NCI-H1417 (cell line): ENCODE measurements at regions not wholly inside any gene's neighbourhood (a gene's known extent, or its start where the extent isn't known, plus 50 kb on each side); places are given as distances from the start of the nearest gene placed in this dataset.

Experiments
- DNase-seq, 3 experiments: peaks; one replicate each; lab custom pipeline; 2025; lab: John Stamatoyannopoulos, UW

DNA sequence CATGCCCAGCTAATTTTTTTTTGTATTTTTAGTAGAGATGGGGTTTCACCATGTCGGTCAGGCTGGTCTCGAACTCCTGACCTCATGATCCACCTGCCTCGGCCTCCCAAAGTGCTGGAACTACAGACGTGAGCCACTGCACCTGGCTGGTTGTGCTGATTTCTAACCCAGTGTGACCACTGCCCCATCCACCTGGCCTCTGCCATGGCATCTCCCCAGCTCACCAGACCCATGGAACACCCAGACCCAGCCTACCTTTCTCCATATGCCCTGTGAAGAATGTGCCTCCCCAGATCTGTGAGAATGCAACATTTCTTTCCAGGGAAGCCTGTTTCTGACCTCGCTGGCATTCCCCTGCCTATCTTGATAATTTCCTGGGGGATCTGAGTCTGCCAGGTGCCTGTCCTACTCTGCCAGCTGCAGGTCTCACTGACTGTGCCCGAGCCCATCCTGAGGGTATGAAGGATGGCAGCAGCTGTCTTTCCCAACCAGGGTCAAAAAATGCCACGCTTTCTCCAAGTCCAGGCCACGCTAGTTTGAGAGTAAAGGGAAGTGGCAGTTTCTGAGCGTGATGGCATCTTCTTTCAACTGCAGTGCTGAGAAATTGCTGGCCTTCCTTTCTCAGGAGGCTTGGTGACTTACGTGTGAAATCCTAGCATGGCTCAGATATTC is 324.4 kb upstream of the ZNF32 start:
- DNase-seq: no peak

DNA sequence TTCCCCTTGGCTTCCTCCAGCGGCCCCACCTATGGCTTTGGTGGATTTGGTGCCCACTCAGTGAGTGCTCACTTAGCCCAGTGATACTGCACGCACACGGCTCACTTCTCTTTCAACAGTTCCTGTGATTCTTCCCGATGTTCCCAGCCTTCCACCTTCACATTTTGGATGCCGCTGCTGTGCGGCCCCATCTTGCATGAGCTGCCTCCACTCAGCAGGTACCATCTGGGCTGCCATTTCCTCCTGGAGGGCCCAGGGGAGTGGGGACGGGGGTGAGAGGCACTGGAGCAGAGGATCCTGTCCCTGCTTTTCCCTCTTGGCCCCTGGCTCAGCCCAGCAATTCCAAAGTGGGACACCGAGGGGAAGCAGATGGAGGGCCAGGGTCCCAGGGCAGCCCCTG is 323.3 kb upstream of the ZNF32 start:
- DNase-seq: no peak

DNA sequence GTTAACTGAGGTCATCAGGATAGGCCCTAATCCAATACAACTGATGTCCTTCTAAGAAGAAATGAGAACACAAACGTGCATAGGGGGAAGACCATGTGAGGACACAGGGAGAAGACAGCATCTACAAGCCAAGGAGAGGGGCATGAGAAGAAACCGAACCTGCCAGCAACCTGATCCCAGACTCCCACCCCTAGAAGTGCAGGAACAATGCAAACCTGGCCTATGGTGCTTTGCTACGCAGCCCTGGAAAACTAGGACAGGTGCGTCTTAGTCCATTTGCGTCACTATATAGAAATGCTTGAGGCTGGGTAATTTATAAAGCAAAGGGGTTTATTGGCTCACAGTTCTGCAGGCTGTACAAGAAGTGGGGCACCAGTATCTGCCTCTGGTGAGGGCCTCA is 322.6 kb upstream of the ZNF32 start:
- no peak for DNase-seq

DNA sequence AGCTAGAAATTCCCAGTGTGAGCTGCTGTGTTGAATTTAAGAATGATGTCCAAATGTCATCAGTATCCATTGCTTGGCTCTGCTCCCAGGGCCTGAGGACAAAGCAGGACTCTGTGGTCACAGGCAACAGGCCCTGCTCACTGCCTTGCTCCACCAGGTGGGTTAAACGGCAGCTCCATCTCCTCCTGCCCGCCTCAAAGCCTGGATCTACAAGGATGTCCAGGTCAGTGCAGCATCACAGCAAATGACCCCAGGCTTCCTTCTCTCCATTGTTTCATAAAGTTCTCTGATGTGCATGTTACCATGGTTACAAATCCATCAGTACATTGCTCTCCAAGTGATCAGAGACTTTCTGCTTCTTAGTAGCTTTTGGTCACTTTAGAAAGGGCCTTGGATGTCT is 322.0 kb upstream of the ZNF32 start:
- no peak for DNase-seq

DNA sequence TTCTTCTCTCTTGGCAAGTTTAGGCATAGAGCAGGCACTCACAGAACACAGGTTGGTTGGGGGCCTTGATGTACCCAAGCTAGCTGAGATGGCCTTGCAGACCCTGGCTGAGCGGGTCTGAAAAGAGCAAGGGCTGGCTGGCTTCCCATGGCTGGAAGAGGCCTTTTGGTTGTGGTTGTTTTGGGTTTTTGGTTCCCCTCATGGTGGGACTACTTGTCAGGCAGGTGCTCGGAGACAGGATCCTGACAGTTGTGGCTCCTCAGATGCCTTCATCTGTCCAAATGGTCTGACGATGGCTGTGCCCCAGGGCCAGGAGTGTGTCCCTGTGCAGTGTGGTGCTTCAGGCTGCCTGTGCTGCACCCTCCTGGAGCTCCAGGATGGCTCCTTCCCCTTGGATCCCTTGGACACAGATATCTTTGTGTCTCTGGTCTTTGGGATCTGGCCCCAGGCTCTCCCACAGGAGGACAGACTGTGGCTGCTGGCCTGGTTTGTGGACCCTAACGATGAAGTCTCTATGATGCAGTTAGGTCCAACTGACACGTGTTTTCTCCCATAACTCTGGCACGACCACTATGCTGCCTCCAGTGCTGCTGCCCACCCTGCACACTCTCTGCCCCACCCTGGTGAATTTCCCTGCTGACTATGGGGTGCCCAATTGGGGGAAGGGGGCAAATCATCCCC is 321.5 kb upstream of the ZNF32 start:
- no peak for DNase-seq

DNA sequence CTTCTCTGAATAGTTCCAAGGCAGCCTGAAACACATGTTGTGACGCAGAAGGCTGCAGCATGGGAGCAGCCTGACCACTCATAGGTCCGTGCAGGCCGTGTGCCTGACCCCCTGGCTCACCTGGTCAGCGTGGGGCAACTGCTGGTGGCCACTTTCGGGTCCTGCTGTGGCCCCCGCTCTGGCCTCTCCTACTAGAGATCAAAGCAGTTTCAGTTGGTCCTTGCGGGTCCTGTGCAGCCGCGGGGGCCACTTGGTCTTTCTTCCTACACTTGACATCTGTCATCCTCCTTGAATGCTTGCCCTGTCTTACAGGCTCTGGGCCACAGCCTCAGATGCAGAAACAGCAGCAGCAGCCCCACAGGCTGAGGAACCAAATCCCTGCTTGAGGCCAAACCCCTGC is 320.8 kb upstream of the ZNF32 start:
- DNase-seq: no peak

DNA sequence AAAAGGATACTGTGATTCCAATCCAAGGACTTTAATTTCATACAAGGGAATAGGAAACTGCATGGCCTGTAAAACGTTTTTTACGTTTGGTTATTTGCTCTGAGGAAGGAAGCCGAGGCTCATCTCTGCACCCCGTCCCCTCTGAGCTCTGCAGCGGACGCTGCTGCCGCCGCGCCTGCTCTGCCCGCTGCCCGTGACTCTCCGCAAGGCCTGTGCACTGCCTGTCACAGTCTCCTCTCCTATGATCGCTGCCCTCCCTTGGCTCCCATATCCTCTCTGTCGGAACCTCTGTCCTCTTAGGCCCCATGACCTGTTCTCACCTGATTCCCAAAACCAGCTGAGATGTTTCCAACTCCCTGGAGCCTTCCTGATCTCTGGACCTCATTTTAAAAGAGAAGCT is 320.3 kb upstream of the ZNF32 start:
- DNase-seq: no peak

DNA sequence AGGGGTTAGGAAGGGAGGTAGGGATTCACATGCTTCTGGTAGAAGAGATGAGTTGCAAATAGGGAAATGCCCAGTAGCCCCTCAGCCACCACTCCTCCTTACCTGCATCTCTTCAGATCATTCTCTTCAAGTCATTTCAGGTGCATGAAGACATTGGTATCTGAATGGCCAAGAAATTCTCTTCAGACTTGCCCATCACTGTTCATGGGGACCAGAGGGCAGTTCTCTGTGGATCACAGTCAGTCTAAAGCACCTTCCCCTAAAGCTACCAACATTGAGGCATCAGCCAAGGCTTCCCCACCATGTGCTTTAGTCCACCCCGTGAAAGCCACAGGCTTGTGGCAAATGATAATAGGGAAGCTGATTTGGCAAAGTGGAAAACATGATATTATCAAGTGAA is 319.4 kb upstream of the ZNF32 start:
- no peak for DNase-seq

DNA sequence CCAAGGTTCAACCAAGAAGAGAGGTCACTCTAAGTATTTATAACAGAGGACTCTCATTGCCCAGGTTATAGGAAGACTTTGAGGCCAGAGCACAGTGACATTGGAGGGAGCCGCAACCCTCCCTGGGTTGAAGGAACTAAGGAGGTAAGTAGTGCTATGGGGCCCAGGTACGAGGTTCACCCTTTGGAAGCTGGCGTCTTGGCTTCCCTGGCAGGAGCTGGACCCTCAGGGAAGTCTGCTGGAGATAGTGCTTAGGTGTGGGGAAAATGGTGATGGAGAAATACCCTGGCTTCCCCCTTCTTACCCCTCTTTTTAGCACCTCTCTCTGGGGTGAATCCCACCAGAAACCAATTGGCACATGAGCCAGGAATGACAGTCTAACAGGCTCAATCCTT is 317.9 kb upstream of the ZNF32 start:
- DNase-seq: no peak

DNA sequence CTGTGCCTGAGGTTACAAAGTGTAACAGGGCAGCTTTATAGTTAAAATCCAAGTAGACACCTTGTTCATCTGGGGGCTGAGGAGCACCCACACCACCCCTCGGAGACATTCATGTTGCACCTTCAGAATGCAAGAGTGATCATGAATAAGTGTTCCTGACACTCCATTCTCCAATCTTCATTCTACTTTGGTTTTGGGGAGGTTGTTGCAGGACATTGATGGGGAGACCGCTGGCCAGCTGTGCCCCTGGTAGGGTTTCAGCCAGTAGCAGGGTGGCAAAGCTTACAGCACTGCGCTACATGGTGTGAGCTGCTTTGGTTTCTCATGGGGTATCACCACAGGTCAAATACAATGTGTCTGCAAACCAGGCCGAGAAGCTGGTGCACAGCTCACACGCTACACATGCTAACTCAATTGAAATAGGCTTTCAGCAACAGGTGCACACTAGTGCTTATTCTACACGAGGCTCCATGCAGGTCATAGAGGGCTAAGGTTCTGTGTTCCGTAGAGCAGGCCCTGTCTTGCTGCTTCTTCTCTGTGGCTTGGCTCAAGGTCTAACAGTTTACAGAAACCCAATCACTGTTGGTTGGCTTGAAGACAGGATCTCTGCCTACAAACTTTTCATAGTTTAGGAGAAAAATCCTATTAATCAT is 317.4 kb upstream of the ZNF32 start:
- no peak for DNase-seq

DNA sequence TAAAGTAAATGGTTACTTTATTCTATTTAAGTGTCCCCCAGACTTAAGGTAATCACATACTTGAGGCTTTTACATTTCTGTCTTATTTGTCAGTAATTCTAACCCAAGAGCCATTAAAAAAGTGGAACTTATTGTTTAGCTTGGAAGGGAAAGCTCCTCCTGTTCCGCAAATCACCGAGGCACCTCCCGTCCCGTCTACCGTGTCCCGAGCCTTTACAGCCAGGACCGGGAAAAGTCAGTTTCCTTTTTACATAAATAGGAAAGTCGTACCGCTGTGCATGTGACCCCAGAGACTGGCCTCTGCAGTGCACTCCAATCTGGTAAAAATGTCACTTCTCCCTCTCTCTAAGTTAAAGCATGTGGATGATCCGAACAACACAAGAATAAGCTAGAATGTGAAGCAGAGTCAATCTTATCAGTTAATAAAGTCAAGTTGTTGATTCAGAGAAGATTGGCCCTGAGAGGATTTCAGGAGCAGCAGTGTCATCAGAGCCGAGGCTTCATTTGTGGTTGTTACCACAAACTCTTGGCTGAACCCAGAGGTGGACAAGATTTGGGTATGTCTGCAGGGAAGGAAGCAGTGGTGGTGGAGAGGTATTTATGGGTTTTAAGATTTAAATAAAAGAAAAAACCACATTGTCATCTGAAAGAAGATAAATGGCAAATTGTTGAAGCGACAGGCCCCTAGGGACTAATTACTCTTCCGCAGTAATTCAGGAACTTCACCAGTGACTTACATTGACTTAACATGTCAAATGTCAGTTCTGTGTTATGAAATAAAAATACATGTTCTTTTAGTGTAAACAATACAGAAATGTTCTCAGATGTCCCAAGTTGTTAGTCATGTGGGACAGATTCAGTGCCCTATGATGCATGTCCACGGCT is 316.6 kb upstream of the ZNF32 start:
- DNase-seq: no peak

DNA sequence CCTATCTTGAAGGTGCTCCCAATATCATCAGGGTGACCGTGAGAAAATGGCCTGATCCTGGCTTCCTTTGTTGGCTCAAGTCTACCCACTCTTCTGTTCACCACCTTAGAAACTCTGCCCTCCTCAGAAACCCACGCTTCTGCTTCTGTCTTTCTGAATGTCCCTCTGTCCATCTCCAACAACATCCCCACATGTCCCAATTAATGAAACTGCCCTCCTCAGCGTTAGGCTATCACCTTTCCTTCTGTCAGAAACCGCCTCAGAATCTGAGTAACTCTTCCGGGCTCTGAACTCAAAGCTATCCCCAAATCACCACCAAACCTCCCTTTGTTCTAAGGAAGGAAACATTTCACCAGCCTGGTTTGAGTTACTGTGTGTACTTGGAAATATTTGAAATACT is 315.8 kb upstream of the ZNF32 start:
- DNase-seq: no peak

DNA sequence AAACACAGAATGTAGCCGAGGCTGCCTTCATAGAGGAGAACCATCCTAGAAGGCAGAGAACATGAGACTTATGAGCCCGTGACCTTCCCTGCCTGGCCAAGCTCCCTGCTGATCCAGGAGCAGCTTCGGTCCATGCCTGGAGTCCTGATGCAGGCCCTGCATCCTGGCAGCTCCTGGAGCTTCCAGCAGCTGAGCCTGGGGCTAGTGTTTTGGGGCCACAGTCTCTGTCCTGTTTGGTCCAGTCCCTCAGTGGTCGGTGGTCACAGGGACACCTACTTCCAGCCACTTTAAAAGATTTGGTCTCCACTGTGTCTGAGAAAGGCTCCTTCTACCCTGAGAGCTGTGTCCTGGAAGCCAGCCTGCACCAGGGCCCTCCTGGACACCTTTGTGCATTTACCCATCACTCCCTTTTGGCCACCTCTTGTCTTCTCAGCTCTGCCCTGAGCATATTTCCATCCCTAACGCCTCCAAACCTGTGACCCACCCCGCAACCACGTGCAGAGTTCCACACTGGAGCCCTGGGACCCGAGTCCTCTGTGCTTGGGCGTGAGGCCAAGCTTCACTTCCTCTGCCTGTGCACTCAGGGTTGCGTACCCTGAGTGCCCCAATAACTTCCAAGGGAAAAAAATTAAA is 315.2 kb upstream of the ZNF32 start:
- DNase-seq: no peak

DNA sequence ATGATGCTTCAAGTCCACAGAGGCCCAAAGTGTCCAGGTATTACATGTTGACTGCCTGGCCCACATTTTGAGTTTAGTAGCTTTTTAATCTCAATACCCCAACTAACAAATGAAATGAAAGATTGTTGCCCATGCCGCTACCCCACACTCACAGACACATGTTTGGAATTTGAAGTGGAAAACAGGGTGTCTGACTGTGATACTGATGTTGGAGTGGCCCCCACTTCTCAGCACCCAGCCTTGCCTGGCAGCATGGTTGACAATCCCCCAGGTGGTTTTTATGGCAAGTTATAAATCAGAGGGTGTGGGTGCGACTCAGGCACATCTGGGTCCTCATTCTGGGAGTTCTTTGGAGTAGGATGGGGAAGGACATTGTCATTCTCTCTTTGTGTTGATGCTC is 314.7 kb upstream of the ZNF32 start:
- DNase-seq: no peak

DNA sequence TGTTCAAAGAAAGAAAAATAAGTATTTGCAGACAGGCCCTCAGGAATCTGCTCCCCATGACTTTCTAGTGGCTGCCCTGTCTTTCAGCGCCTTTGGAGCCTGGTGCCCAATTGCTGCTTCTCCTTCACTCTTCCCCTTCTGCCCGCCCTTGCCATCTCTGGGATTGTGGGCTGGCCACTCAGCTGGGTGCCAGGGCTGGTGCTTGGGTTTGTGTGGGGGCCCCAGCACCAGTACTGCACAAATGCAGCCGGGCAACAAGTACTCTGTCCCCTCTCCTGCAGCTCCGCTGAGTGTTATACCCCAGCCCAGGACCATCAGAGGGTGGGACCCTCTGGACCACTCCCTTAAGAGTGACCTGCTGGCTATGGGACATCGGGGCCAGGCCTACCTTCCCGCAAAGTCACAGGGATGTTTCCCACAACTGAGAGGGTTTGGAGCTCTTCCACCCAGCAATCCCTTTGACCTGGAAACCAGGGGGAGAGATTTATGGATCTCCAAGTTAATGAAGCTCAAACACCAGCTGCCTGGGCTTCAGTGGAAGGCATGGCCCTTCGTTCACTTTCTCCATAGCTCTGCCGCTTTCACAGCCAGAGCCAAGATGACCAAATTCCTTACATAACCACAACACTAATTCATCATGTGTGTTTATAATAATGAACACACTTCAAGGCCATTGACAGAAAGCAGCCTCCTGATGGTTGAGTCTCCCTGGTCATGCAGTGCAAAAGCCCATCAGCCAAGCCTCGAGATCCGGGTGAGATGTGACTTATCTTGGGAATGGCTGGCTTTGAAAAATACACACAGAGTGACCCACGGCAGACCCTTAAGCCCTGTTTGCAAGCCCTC is 313.9 kb upstream of the ZNF32 start:
- no peak for DNase-seq

DNA sequence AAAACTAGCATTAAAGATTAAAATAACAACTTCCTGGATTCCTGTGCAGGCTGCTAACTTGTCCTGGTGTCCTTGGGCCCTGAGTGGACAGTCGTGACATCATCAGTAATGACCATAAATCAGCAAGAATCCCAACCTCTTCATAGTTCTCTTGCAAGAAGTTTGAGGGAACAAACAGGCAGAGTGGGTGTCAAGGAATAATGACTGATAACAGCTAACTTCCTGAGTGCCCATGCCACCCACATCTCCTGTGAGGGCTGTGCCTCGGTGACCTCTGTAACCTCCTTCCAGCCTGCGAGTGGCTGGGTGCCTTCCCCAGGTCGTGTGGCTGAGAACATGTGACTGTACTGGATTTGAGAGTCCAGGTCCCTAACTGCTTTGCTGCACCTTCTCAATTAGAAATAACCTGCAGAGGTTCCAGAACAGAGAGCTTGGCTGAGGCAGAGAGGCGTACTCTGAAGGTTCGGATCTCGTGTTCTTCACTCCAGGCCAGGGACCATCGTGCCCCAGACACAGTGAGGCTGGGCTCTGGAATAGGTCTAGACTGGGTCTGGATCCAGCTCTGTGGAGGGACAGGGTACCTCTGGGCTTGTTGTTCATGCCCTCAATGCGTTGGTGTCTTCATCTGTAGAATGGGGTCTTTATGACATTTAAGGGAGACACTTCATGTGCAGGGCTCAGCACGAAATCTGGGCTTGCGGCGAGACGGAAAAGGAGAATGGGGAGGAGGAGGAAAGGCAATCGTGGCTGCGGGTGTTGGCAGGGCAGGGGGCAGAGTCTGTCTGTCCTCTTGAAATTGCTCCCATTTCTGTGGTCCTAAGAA is 313.1 kb upstream of the ZNF32 start:
- DNase-seq: no peak

DNA sequence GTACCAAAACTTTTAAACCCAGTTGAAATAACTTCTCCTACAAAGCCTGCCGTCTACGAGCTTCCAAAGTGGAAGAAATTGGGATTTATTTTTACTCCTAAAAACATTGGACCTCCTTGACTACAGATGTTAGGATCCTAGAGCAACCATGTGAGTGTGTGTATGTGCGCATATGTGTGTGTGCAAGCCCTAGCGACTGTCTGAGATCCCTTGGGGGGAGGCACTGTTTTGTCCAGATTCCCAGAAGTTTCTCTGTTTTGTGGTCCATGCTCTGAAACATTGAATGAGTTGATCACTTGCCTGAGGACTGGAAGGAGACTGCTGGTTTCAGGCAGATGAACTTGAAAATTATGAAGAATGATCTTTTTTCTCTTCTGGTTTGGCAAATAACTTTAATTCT is 312.3 kb upstream of the ZNF32 start:
- no peak for DNase-seq

DNA sequence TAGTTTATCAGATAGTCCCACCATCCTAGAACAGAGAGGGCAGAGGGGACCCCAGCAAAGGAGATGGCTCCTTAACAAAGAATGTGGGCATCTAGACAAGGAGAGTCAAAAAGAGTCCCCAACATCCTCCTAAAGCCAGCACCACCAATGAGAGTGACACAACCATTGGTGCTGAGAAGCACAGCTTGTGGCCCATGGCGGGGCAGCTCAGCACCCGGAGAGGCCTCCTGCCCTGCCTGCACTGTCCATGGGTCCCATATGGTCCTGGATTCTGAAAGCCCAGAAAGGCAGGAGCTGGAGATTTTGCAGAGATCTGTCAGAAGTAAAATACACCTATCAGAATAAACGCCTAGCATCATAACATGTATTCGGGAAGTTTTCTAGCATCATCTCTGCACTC is 311.8 kb upstream of the ZNF32 start:
- DNase-seq: no peak

DNA sequence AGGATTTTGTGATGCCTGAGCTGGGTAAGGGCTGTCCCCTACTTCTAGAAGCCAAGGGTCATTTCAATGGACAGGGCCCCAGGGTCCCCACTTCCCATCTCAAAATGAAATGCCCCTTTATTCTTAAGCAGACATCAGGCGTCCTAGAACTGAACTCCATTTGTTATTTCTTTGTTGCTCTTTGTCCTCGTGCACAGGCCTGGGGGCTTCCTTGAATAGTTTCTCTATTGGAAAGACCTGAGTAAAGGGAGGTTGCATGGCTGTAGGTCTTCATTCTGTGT is 311.4 kb upstream of the ZNF32 start:
- DNase-seq: no peak

DNA sequence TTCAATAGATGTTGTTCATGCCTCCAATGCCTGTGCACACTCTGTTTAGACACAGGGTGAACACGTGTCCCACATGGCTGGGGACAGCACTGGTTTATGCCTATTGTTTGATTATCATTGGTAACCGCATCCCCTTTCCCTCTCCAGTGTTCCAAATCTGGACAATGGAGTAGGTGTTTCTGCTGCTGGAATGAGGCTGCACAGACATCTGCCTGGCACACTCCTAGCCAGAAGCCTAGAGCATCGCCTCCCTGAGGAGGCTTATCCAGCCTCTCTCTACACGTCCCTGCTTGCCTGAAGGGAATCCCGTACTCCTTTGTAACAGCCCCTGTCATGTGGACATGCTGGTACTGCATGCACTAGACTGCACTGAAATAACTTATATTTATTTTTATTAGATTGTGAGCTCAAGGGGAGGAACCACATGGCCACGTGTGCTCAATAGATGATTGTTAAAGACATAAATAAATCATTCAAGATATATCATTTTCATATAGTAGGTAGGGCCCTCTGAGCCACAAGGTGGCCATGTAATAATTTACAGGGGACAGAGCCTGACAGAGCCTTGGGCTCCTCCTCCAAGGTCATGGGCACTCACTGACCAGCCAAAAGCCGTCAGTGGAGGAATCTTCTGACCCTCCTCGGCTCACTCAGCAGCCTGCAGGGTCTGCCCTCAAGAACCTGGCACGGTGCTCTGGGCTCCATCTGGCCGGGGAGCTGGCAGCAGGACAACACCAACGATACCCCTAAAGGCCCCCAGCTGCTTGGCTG is 310.9 kb upstream of the ZNF32 start:
- DNase-seq: no peak
